ENCODE measurements at regions not wholly inside any gene's neighbourhood (a gene's known extent, or its start where the extent isn't known, plus 50 kb on each side); places are given as distances from the start of the nearest gene placed in this dataset.

DNA sequence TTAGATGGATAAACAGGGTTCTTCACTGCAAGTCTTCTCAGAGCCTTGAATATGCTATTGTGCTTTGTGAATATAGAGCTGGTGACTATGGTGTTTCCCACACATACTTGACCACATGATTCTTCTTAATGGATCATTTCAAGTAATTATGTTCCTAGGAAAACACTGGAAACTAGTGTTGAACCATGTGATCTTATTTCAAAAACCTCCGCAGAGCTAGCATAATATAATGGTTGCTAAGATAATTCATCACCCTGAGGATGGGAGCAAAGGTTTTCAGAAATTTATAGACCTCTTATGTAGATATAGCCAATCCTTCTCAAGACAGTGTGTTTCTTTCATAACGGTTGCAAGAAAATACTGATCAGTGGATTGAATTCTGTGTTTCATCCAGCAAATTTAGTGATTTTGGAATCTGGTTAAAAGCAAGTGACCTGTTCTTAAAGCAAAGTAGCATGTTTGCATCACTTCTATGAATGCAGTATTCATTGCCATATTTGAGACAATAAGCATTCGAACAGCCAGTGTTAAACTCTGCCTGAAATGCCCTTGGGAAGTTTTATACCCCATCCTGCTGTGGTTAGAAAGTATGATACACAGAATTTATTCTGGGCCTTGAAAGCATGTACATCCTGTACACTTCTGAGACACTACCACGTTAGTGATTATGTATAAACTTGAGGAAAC is 341.0 kb upstream of the E2F7 start:
- no peak for DNase-seq (ENCODE audit: low read depth)

GRCh38 chr12:77402716-77403115 is 337.3 kb upstream of the E2F7 start:
- DNase-seq (ENCODE audit: low read depth): peak; percentile 32

GRCh38 chr12:77401770-77402081 is 336.4 kb upstream of the E2F7 start:
- DNase-seq (ENCODE audit: low read depth): no peak

DNA sequence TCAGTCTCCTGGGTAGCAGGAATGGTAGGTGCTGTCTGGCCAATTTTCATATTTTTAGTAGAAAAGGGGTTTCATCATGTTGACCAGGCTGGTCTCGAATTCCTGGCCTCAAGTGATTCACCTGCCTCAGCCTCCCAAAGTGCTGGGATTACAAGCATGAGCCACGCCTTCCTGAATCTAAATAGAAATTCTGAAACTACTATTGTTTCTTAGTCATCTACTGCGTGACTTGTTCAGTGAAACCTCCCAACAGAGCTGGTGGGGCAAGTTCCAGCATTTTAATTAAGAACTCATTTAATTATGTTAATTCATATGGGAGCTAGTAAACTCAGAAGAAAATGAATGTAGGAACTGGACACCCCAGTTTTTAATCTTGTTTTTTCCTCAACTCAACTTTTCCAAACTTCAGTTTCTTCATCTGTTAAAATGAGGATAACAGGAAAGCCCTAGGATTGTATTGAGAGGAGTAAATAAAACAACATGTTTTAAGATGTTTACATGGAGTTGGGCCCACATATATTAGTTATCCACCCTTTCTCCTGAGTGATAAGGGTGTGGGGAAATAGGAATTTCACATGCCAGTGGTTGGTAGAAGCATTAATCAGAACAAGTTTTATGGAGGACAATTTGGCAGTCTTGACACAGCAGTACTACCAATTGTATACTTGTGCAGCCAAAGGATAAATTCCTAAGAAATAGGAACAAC is 335.8 kb upstream of the E2F7 start:
- peak; percentile 50 for DNase-seq (ENCODE audit: low read depth)

GRCh38 chr12:77392467-77393088 is 327.2 kb upstream of the E2F7 start:
- DNase-seq (ENCODE audit: low read depth): no peak

- DNase-seq (ENCODE audit: low read depth): no peak
These were observed 323.3 kb upstream of the E2F7 start for GRCh38 chr12:77388445-77389265.

GRCh38 chr12:77387671-77388070 is 322.3 kb upstream of the E2F7 start:
- DNase-seq (ENCODE audit: low read depth): no peak

DNA sequence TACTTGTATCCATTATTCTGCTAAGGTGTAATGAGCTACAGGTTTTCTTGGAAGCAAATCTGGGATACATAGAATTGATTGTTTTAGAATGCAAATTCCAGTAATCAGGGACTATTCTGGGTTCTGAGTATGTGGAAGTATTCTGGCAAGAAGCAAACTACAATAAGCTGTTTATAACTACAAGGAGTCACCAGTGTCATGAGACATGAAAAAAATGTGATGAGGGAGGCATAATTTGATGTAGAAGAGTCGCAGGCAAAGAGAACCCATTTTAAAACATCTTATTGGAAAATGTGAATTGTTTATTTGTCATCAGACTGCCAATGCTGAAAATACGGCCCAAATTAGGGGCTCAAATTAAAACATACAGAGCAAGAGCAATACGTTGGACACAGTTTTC is 321.8 kb upstream of the E2F7 start:
- no peak for DNase-seq (ENCODE audit: low read depth)

GRCh38 chr12:77384941-77385340 is 319.6 kb upstream of the E2F7 start:
- no peak for DNase-seq (ENCODE audit: low read depth)

DNA sequence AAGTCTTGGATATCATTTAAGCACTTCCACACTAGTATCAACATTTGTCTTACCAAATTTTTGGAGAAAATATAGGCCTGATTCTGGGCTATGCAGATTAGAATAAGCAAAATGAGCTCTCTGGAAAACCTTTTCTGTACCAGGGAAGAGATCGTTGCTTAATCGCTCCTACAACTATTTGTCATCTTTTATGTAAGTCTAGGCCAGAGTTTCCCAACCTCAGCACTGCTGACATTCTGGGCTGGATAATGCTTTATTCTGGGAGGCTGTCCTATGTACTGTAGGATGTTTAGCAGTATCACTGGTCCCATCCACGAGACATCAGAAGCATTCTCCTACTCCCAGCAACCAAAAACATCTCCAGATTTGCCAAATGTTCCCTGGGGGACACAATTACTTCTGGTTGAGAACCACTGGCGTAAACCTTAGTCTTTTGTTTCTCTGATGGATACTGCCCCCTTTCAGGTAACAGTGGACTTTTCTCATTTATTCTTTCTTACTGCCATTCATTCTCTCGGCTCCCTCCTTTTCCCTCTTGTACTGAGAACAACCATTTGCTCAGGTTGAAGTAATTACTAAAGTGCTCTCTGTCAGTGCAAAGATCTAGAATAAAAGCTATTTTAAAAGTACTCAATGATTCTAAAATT is 316.9 kb upstream of the E2F7 start:
- DNase-seq (ENCODE audit: low read depth): no peak

DNA sequence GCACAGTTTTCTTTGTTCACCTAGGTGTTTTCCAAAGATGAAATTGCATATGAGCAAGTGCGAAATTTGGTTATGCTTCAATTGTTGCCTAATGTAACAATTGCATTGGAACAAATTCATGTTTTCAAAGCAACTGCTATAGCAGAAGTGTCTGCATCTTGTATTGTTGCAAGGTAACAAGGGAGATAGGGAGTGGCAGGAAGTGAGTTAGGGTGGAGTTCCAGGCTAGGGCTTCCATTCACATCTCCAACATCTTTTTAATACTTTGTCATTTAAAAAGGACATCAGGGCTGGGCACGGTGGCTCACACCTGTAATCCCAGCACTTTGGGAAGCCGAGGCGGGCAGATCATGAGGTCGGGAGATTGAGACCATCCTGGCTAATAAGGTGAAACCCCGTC is 312.3 kb upstream of the E2F7 start:
- no peak for DNase-seq (ENCODE audit: low read depth)

DNA sequence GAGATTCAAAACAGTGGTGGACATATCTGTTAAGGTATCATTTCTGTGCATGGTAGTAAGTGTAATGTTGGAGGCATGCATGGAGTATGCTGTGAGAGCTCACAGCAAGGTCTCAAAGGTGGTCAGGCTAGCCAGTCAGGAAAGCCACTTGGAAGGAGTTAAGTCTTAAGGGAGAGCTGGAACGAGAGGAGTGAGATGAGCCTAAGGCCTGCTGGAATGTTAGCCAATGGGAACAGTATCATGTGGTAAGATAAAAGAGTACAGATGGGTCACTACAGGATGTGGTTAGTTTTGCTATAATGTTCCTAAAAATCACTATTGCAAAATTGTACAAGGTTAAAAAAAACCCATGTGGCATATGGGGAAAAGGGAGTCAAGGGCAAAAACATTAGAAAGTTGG is 311.7 kb upstream of the E2F7 start:
- no peak for DNase-seq (ENCODE audit: low read depth)

- DNase-seq (ENCODE audit: low read depth): no peak
These were observed 309.3 kb upstream of the E2F7 start for GRCh38 chr12:77374673-77375072.

- DNase-seq (ENCODE audit: low read depth): no peak
These were observed 307.1 kb upstream of the E2F7 start for GRCh38 chr12:77372494-77372893.

DNA sequence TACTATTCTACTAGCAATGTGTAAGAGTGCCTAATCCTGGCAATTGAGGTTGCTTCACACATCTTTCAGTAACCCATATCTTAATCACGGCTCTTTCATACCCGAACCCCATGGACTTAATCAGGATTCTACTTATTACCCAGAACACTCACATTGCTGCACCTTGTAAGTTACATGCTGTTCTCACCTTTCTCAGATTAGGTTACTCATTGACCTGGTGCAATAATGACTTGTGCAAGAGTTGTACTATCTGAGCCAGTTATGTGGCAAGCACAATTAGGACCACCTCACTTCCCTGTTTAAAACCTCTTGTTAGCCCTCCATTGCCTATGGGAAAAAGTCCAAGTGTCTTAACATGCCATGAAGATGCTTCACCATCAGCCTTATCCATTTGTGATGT is 306.7 kb upstream of the E2F7 start:
- no peak for DNase-seq (ENCODE audit: low read depth)

DNA sequence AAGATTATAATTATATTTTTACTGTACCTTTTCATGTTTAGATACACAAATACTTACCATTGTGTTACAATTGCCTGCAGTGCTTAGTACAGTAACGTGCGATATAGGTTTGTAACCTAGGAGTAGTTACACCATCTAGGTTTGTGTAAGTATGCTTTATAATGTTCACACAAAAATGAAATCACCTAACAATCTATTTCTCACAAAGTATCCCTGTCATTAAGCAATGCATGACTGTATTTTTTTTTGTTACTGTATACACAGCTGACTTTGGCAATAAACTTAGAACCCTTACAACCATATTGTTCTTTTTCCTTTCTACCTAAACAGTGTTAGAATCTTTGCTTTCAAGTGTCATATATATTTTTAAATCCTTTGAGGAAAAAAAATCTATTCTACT is 303.0 kb upstream of the E2F7 start:
- DNase-seq (ENCODE audit: low read depth): no peak

DNA sequence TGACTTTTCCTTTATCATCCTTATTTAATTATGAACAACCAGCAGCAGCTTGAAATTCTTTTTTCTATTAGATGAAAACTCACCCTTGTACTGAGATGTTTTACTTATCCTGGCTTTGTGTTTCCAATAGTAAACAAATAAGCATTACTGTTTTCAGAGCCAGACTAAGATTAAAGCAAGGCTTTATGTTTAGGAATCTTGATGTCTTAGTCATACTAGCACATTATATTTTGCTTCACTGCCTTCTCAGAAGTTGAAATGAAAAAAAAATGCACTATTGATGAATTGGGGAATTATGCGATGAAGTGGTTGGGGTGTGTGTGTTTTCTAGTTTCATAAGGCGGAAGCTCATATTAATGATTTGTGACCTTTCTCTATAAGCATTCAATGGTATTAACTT is 301.2 kb upstream of the E2F7 start:
- DNase-seq (ENCODE audit: low read depth): no peak

- DNase-seq (ENCODE audit: low read depth): no peak
These were observed 299.0 kb upstream of the E2F7 start for GRCh38 chr12:77364400-77364799.

DNA sequence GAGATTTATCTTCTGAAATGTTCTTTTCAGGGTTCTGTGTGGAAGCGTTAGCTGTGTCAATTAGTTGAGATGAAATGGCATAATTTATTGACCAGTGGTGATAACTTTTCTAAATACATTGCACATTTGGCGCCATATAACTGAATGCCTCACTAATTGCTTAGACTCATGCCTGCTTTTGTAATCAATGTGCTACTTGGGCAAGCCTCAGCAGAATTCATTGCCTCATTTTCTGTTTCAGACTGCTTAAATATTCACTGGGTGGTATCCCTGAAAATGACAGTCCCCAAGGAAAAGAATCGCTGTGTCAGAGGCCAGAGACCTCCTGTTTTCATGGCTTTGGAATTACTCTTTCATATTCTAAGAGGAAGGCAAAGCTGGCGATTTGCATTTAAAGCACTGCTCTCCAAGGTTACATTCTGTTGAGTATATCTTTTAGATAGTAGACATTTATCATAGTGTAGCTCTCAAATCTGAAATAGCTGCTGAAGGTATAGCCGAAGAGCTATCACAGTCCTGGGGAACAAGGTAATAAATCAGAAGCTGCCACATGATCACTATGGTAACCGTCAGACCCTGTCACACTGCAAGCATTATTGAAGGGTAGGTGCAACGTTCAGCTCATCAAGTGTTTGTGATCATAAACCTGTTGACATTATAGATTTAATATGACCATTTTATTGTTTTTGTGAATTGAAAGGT is 297.3 kb upstream of the E2F7 start:
- DNase-seq (ENCODE audit: low read depth): no peak

DNA sequence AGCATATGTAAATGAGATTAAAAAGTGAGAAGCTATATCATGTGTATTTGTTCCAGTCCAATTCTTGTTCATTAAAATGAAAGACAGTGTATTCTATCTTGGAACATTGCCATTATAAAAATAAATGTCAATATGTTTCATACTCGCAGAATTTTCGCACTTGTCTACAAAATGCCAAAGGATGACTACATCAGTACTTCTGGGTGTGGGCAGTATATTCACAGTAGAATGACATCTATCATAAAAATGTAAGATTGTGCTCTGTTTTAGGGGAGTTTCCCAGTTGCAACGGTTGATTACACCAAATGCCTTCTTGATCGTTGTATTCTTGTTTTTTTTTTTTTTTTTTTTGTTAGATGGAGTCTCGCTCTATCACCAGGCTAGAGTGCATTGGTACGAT is 292.3 kb upstream of the E2F7 start:
- DNase-seq (ENCODE audit: low read depth): no peak

GRCh38 chr12:77354766-77355362 is 289.5 kb upstream of the E2F7 start:
- DNase-seq (ENCODE audit: low read depth): no peak
